ENCODE measurements at regions not wholly inside any gene's neighbourhood (a gene's known extent, or its start where the extent isn't known, plus 50 kb on each side); places are given as distances from the start of the nearest gene placed in this dataset.

- peak; percentile 72 for DNase-seq (ENCODE audit: low read depth, low spot score)
Measured at GRCh38 chrX:69305333-69306062, 140.2 kb upstream of the PJA1 start.

GRCh38 chrX:69303231-69303630, 138.0 kb upstream of the PJA1 start:
- DNase-seq (ENCODE audit: low read depth, low spot score), result no peak

- DNase-seq (ENCODE audit: low read depth, low spot score), result no peak
Measured at GRCh38 chrX:69299951-69300714, 134.9 kb upstream of the PJA1 start.

GRCh38 chrX:69299285-69299684, 134.0 kb upstream of the PJA1 start:
- DNase-seq (ENCODE audit: low read depth, low spot score), result no peak

- DNase-seq (ENCODE audit: low read depth, low spot score), result peak; percentile 58
Measured at GRCh38 chrX:69298466-69299140, 133.3 kb upstream of the PJA1 start.

GRCh38 chrX:69297506-69297905, 132.3 kb upstream of the PJA1 start:
- DNase-seq (ENCODE audit: low read depth, low spot score), result no peak

GRCh38 chrX:69293776-69294601, 128.7 kb upstream of the PJA1 start:
- DNase-seq (ENCODE audit: low read depth, low spot score), result no peak

GRCh38 chrX:69291116-69291515, 125.9 kb upstream of the PJA1 start:
- no peak for DNase-seq (ENCODE audit: low read depth, low spot score)

GRCh38 chrX:69290292-69290691, 125.0 kb upstream of the PJA1 start:
- DNase-seq (ENCODE audit: low read depth, low spot score), result no peak

GRCh38 chrX:69289793-69290123, 124.5 kb upstream of the PJA1 start:
- DNase-seq (ENCODE audit: low read depth, low spot score), result no peak

- DNase-seq (ENCODE audit: low read depth, low spot score), result no peak
Measured at GRCh38 chrX:69289046-69289792, 124.0 kb upstream of the PJA1 start.

- no peak for DNase-seq (ENCODE audit: low read depth, low spot score)
Measured at GRCh38 chrX:69287095-69287494, 121.8 kb upstream of the PJA1 start.

- no peak for DNase-seq (ENCODE audit: low read depth, low spot score)
Measured at GRCh38 chrX:69286565-69286906, 121.3 kb upstream of the PJA1 start.

GRCh38 chrX:69285881-69286564, 120.8 kb upstream of the PJA1 start:
- peak; percentile 61 for DNase-seq (ENCODE audit: low read depth, low spot score)

- DNase-seq (ENCODE audit: low read depth, low spot score), result peak; percentile 8
Measured at GRCh38 chrX:69285401-69285877, 120.2 kb upstream of the PJA1 start.

- no peak for DNase-seq (ENCODE audit: low read depth, low spot score)
Measured at GRCh38 chrX:69284491-69284890, 119.2 kb upstream of the PJA1 start.

- DNase-seq (ENCODE audit: low read depth, low spot score), result no peak
Measured at GRCh38 chrX:69282893-69283690, 117.8 kb upstream of the PJA1 start.

GRCh38 chrX:69280933-69281332, 115.7 kb upstream of the PJA1 start:
- DNase-seq (ENCODE audit: low read depth, low spot score), result no peak

GRCh38 chrX:69279234-69279633, 114.0 kb upstream of the PJA1 start:
- no peak for DNase-seq (ENCODE audit: low read depth, low spot score)
